ENCODE measurements at regions not wholly inside any gene's neighbourhood (a gene's known extent, or its start where the extent isn't known, plus 50 kb on each side); places are given as distances from the start of the nearest gene placed in this dataset.

- peaks cover 8% of the 10 kb centered on the region for H3K9me3 Mint-ChIP-seq
- intact Hi-C loops (cut with micrococcal nuclease) = no loop called here
- no peaks in the 10 kb centered on the region for H3K27me3 Mint-ChIP-seq
- no peaks in the 10 kb centered on the region for H3K4me1 Mint-ChIP-seq
- no peak for DNase-seq
- H3K27ac Mint-ChIP-seq = no peak overlapping the region
- no peaks in the 10 kb centered on the region for H3K36me3 Mint-ChIP-seq (ENCODE audit: low read depth)
- no peak overlapping the region for H3K4me3 Mint-ChIP-seq
Observed at GRCh38 chr3:106860182-106860581, 517.1 kb upstream of the CCDC54 start.

- intact Hi-C loops (cut with micrococcal nuclease) = no loop called here
- no peaks in the 10 kb centered on the region for H3K4me1 Mint-ChIP-seq
- no peak overlapping the region for H3K4me3 Mint-ChIP-seq
- H3K27ac Mint-ChIP-seq = no peak overlapping the region
- no peaks in the 10 kb centered on the region for H3K27me3 Mint-ChIP-seq
- no peak for DNase-seq
- H3K9me3 Mint-ChIP-seq = peaks cover 6% of the 10 kb centered on the region
- H3K36me3 Mint-ChIP-seq (ENCODE audit: low read depth) = no peaks in the 10 kb centered on the region
Observed at GRCh38 chr3:106862067-106862466, 515.2 kb upstream of the CCDC54 start.

- intact Hi-C loops (cut with micrococcal nuclease) = no loop called here
- H3K27me3 Mint-ChIP-seq = no peaks in the 10 kb centered on the region
- no peaks in the 10 kb centered on the region for H3K4me1 Mint-ChIP-seq
Observed at GRCh38 chr3:106877627-106878026, 499.6 kb upstream of the CCDC54 start.

GRCh38 chr3:106880206-106880605, 497.0 kb upstream of the CCDC54 start:
- Mint-ChIP-seq H3K27me3 (no peaks in the 10 kb centered on the region), H3K4me3 (no peak overlapping the region), H3K4me1 (no peaks in the 10 kb centered on the region), H3K27ac (no peak overlapping the region), H3K36me3 (ENCODE audit: low read depth) (no peaks in the 10 kb centered on the region), H3K9me3 (peaks cover 3% of the 10 kb centered on the region)
- intact Hi-C loops (cut with micrococcal nuclease) = no loop called here
- DNase-seq = no peak

More at GRCh38 chr3:106877627-106878026, 499.6 kb upstream of the CCDC54 start:
- Mint-ChIP-seq H3K4me3 (no peak overlapping the region), H3K27ac (no peak overlapping the region), H3K9me3 (peaks cover 3% of the 10 kb centered on the region), H3K36me3 (ENCODE audit: low read depth) (no peaks in the 10 kb centered on the region)
- no peak for DNase-seq

GRCh38 chr3:106881186-106881585, 496.1 kb upstream of the CCDC54 start:
- peaks cover 3% of the 10 kb centered on the region for H3K9me3 Mint-ChIP-seq
- intact Hi-C loops (cut with micrococcal nuclease) = no loop called here
- H3K4me1 Mint-ChIP-seq = no peaks in the 10 kb centered on the region
- no peak for DNase-seq
- no peaks in the 10 kb centered on the region for H3K36me3 Mint-ChIP-seq (ENCODE audit: low read depth)
- no peak overlapping the region for H3K4me3 Mint-ChIP-seq
- H3K27me3 Mint-ChIP-seq = no peaks in the 10 kb centered on the region
- no peak overlapping the region for H3K27ac Mint-ChIP-seq

- intact Hi-C loops (cut with micrococcal nuclease) = no loop called here
- H3K4me3 Mint-ChIP-seq = no peak overlapping the region
- no peaks in the 10 kb centered on the region for H3K36me3 Mint-ChIP-seq (ENCODE audit: low read depth)
Observed at GRCh38 chr3:106882297-106882696, 494.9 kb upstream of the CCDC54 start.

GRCh38 chr3:106906074-106906473, 471.2 kb upstream of the CCDC54 start:
- no peaks in the 10 kb centered on the region for H3K4me1 Mint-ChIP-seq
- intact Hi-C loops (cut with micrococcal nuclease) = no loop called here
- H3K9me3 Mint-ChIP-seq = no peaks in the 10 kb centered on the region
- H3K36me3 Mint-ChIP-seq (ENCODE audit: low read depth) = no peaks in the 10 kb centered on the region
- H3K27ac Mint-ChIP-seq = no peak overlapping the region
- no peak overlapping the region for H3K4me3 Mint-ChIP-seq
- no peak for DNase-seq
- H3K27me3 Mint-ChIP-seq = no peaks in the 10 kb centered on the region

More at GRCh38 chr3:106882297-106882696, 494.9 kb upstream of the CCDC54 start:
- H3K4me1 Mint-ChIP-seq = no peaks in the 10 kb centered on the region
- DNase-seq = no peak
- no peaks in the 10 kb centered on the region for H3K27me3 Mint-ChIP-seq
- H3K9me3 Mint-ChIP-seq = peaks cover 3% of the 10 kb centered on the region
- no peak overlapping the region for H3K27ac Mint-ChIP-seq

GRCh38 chr3:106908181-106908938, 468.9 kb upstream of the CCDC54 start:
- DNase-seq = no peak
- H3K27me3 Mint-ChIP-seq = no peaks in the 10 kb centered on the region

GRCh38 chr3:106913111-106913698, 464.0 kb upstream of the CCDC54 start:
- intact Hi-C loops (cut with micrococcal nuclease) = no loop called here
- Mint-ChIP-seq H3K36me3 (ENCODE audit: low read depth) (no peaks in the 10 kb centered on the region), H3K4me3 (no peak overlapping the region), H3K27ac (no peak overlapping the region), H3K4me1 (no peaks in the 10 kb centered on the region), H3K27me3 (peaks cover 7% of the 10 kb centered on the region), H3K9me3 (no peaks in the 10 kb centered on the region)
- DNase-seq = no peak

More at GRCh38 chr3:106908181-106908938, 468.9 kb upstream of the CCDC54 start:
- no peaks in the 10 kb centered on the region for H3K36me3 Mint-ChIP-seq (ENCODE audit: low read depth)
- intact Hi-C loops (cut with micrococcal nuclease) = no loop called here
- no peaks in the 10 kb centered on the region for H3K4me1 Mint-ChIP-seq
- H3K9me3 Mint-ChIP-seq = no peaks in the 10 kb centered on the region
- H3K27ac Mint-ChIP-seq = no peak overlapping the region
- no peak overlapping the region for H3K4me3 Mint-ChIP-seq

GRCh38 chr3:106913966-106914365, 463.3 kb upstream of the CCDC54 start:
- no peaks in the 10 kb centered on the region for H3K4me1 Mint-ChIP-seq
- no peak overlapping the region for H3K27ac Mint-ChIP-seq
- intact Hi-C loops (cut with micrococcal nuclease) = no loop called here
- no peaks in the 10 kb centered on the region for H3K36me3 Mint-ChIP-seq (ENCODE audit: low read depth)
- H3K27me3 Mint-ChIP-seq = peaks cover 7% of the 10 kb centered on the region
- DNase-seq = no peak
- no peak overlapping the region for H3K4me3 Mint-ChIP-seq
- H3K9me3 Mint-ChIP-seq = no peaks in the 10 kb centered on the region

- Mint-ChIP-seq H3K4me1 (no peaks in the 10 kb centered on the region), H3K9me3 (no peaks in the 10 kb centered on the region)
Observed at GRCh38 chr3:106920609-106921008, 456.6 kb upstream of the CCDC54 start.

GRCh38 chr3:106929081-106929480, 448.2 kb upstream of the CCDC54 start:
- intact Hi-C loops (cut with micrococcal nuclease) = no loop called here
- Mint-ChIP-seq H3K36me3 (ENCODE audit: low read depth) (no peaks in the 10 kb centered on the region), H3K27ac (no peak overlapping the region), H3K27me3 (no peaks in the 10 kb centered on the region), H3K9me3 (no peaks in the 10 kb centered on the region), H3K4me3 (no peak overlapping the region), H3K4me1 (no peaks in the 10 kb centered on the region)
- no peak for DNase-seq

More at GRCh38 chr3:106920609-106921008, 456.6 kb upstream of the CCDC54 start:
- no peak overlapping the region for H3K27ac Mint-ChIP-seq
- no peaks in the 10 kb centered on the region for H3K27me3 Mint-ChIP-seq
- no peak overlapping the region for H3K4me3 Mint-ChIP-seq
- DNase-seq = no peak
- intact Hi-C loops (cut with micrococcal nuclease) = no loop called here
- no peaks in the 10 kb centered on the region for H3K36me3 Mint-ChIP-seq (ENCODE audit: low read depth)

GRCh38 chr3:106930086-106930485, 447.2 kb upstream of the CCDC54 start:
- no peaks in the 10 kb centered on the region for H3K27me3 Mint-ChIP-seq
- no peaks in the 10 kb centered on the region for H3K4me1 Mint-ChIP-seq
- H3K27ac Mint-ChIP-seq = no peak overlapping the region
- no peaks in the 10 kb centered on the region for H3K9me3 Mint-ChIP-seq
- intact Hi-C loops (cut with micrococcal nuclease) = no loop called here
- no peak overlapping the region for H3K4me3 Mint-ChIP-seq
- DNase-seq = no peak
- H3K36me3 Mint-ChIP-seq (ENCODE audit: low read depth) = no peaks in the 10 kb centered on the region

- Mint-ChIP-seq H3K36me3 (ENCODE audit: low read depth) (no peaks in the 10 kb centered on the region), H3K27me3 (no peaks in the 10 kb centered on the region), H3K27ac (no peak overlapping the region), H3K9me3 (no peaks in the 10 kb centered on the region), H3K4me3 (no peak overlapping the region), H3K4me1 (no peaks in the 10 kb centered on the region)
- intact Hi-C loops (cut with micrococcal nuclease) = no loop called here
- DNase-seq = no peak
Observed at GRCh38 chr3:106931904-106932303, 445.3 kb upstream of the CCDC54 start.
